ENCODE measurements at regions not wholly inside any gene's neighbourhood (a gene's known extent, or its start where the extent isn't known, plus 50 kb on each side); places are given as distances from the start of the nearest gene placed in this dataset.

DNA sequence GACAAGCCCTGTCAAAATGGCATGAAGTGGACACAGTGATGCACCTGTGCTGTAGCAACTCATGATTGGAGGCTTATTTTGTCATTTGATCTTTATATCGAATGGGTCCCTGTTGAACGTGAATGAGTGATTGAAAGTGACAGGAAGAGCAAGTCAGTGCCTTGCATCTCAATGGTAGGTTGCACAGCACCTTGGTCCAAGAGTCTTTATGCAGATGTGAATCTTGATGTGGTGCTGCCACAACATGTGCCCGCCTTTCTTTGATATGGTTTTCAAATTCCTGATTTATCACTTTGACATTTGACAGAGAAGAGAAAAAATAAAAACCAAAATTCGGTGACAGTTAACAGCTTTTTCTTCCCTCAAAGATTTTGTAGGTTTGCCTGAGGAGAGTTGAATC lies 1182.4 kb downstream of the DNAJB9 start:
- Histone ChIP-seq H3K27ac (ENCODE audit: low read depth, low read length) (no peak overlapping the region), H3F3A (ENCODE audit: control insufficient read depth, insufficient read depth) (no peaks in the 10 kb centered on the region), H3K36me3 (ENCODE audit: control insufficient read depth, low read length) (no peaks in the 10 kb centered on the region), H3K9me2 (replicated peaks; ENCODE audit: control insufficient read depth, low read length) (no peaks in the 10 kb centered on the region), H4K20me1 (ENCODE audit: control insufficient read depth, insufficient read depth, low read depth, low read length) (no peaks in the 10 kb centered on the region), H3K27me3 (ENCODE audit: control insufficient read depth, low read length) (no peaks in the 10 kb centered on the region), H3K4me2 (ENCODE audit: low read length) (no peak overlapping the region), H3K79me2 (ENCODE audit: control insufficient read depth, low read length) (no peaks in the 10 kb centered on the region), H3K4me3 (ENCODE audit: low read length) (no peak overlapping the region), H3K9me3 (ENCODE audit: control insufficient read depth, insufficient read depth, low read length) (no peaks in the 10 kb centered on the region), H3K4me1 (ENCODE audit: control insufficient read depth, low read length) (no peaks in the 10 kb centered on the region)
- no peak for TF ChIP-seq EZH2phosphoT487 (IDR thresholded peaks at IDR 0.05; ENCODE audit: borderline replicate concordance, low read length)
- TF ChIP-seq, protein P1, sequence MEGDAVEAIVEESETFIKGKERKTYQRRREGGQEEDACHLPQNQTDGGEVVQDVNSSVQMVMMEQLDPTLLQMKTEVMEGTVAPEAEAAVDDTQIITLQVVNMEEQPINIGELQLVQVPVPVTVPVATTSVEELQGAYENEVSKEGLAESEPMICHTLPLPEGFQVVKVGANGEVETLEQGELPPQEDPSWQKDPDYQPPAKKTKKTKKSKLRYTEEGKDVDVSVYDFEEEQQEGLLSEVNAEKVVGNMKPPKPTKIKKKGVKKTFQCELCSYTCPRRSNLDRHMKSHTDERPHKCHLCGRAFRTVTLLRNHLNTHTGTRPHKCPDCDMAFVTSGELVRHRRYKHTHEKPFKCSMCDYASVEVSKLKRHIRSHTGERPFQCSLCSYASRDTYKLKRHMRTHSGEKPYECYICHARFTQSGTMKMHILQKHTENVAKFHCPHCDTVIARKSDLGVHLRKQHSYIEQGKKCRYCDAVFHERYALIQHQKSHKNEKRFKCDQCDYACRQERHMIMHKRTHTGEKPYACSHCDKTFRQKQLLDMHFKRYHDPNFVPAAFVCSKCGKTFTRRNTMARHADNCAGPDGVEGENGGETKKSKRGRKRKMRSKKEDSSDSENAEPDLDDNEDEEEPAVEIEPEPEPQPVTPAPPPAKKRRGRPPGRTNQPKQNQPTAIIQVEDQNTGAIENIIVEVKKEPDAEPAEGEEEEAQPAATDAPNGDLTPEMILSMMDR (IDR thresholded peaks at IDR 0.05; ENCODE audit: low read depth, low read length, poor library complexity, severe bottlenecking) = no peak

DNA sequence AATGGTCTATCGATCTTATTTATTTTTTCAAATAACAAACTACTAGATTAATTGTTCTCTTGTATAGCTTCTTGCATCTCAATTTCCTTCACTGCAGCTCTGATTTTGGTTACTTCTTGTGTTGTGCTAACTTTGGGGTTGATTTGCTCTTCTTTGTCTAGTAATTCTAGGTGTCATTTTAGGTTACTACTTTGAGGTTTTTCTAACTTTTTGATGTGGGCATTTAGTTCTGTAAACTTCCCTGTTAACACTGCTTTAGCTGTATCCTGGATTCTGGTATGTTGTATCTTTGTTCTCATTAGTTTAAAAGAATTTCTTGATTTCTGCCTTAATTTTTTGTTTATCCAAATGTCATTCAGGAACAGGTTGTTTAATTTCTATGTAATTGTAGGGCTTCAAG lies 1188.0 kb downstream of the DNAJB9 start:
- Histone ChIP-seq H3K79me2 (ENCODE audit: control insufficient read depth, low read length) (no peaks in the 10 kb centered on the region), H3K4me1 (ENCODE audit: control insufficient read depth, low read length) (no peaks in the 10 kb centered on the region), H3F3A (ENCODE audit: control insufficient read depth, insufficient read depth) (no peaks in the 10 kb centered on the region), H4K20me1 (ENCODE audit: control insufficient read depth, insufficient read depth, low read depth, low read length) (no peaks in the 10 kb centered on the region), H3K9me3 (ENCODE audit: control insufficient read depth, insufficient read depth, low read length) (peaks cover 14% of the 10 kb centered on the region; the same call in 1 of the 2 replicates), H3K27me3 (ENCODE audit: control insufficient read depth, low read length) (no peaks in the 10 kb centered on the region), H3K27ac (ENCODE audit: low read depth, low read length) (no peak overlapping the region), H3K9me2 (replicated peaks; ENCODE audit: control insufficient read depth, low read length) (no peaks in the 10 kb centered on the region), H3K4me3 (ENCODE audit: low read length) (no peak overlapping the region), H3K36me3 (ENCODE audit: control insufficient read depth, low read length) (no peaks in the 10 kb centered on the region), H3K4me2 (ENCODE audit: low read length) (no peak overlapping the region)
- TF ChIP-seq, protein P1 (IDR thresholded peaks at IDR 0.05; ENCODE audit: low read depth, low read length, poor library complexity, severe bottlenecking) = no peak
- no peak for TF ChIP-seq EZH2phosphoT487 (IDR thresholded peaks at IDR 0.05; ENCODE audit: borderline replicate concordance, low read length)

DNA sequence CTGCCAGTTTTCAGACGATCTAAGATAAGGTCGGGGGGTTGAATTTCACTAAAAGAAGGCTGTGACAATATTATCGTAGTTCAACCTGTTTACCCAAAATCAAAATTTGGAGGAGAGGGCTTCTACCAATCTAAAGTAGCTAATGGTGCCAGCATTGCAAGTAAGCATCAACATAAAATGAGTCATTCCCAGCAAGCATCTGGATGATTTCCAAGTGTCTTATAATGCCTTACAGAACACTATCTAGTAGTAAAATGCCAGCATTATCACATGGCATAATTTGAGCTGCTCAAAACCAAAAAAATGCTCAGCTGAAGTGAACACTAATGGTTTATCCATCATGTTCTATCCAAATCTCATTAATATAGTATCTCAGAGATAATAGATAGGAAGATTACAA lies 1193.9 kb downstream of the DNAJB9 start:
- Histone ChIP-seq H3K4me2 (ENCODE audit: low read length) (no peak overlapping the region), H3K9me2 (replicated peaks; ENCODE audit: control insufficient read depth, low read length) (no peaks in the 10 kb centered on the region), H3K27me3 (ENCODE audit: control insufficient read depth, low read length) (no peaks in the 10 kb centered on the region), H3K27ac (ENCODE audit: low read depth, low read length) (no peak overlapping the region), H3K4me3 (ENCODE audit: low read length) (no peak overlapping the region), H4K20me1 (ENCODE audit: control insufficient read depth, insufficient read depth, low read depth, low read length) (no peaks in the 10 kb centered on the region), H3K4me1 (ENCODE audit: control insufficient read depth, low read length) (no peaks in the 10 kb centered on the region), H3K36me3 (ENCODE audit: control insufficient read depth, low read length) (no peaks in the 10 kb centered on the region), H3K9me3 (ENCODE audit: control insufficient read depth, insufficient read depth, low read length) (peaks cover 14% of the 10 kb centered on the region; the same call in 1 of the 2 replicates), H3K79me2 (ENCODE audit: control insufficient read depth, low read length) (no peaks in the 10 kb centered on the region), H3F3A (ENCODE audit: control insufficient read depth, insufficient read depth) (no peaks in the 10 kb centered on the region)
- TF ChIP-seq EZH2phosphoT487 (IDR thresholded peaks at IDR 0.05; ENCODE audit: borderline replicate concordance, low read length) = no peak
- TF ChIP-seq, protein P1 (IDR thresholded peaks at IDR 0.05; ENCODE audit: low read depth, low read length, poor library complexity, severe bottlenecking) = no peak

DNA sequence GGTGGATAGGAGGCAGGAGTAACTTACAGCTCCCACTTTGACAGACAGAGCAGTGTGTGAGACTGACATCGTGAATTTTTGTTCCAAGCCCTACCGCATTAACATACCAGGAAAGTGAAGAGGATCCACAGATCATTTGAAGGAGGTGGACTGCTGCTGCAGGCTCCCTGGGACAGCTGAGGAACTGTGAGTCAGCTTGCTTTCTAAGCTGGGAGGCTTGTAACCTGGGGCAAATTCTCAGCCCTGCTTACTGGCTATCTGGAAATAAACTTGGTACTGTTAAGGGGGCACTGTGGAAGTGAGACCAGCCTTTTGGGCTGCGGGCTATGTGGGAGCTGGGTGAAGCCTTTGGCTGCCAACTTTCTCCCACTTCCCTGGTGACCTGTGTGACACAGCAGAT lies 1202.5 kb downstream of the DNAJB9 start:
- Histone ChIP-seq H3K4me1 (ENCODE audit: control insufficient read depth, low read length) (no peaks in the 10 kb centered on the region), H3K4me3 (ENCODE audit: low read length) (no peak overlapping the region), H3K27ac (ENCODE audit: low read depth, low read length) (no peak overlapping the region), H3F3A (ENCODE audit: control insufficient read depth, insufficient read depth) (no peaks in the 10 kb centered on the region), H4K20me1 (ENCODE audit: control insufficient read depth, insufficient read depth, low read depth, low read length) (no peaks in the 10 kb centered on the region), H3K27me3 (ENCODE audit: control insufficient read depth, low read length) (no peaks in the 10 kb centered on the region), H3K4me2 (ENCODE audit: low read length) (no peak overlapping the region), H3K9me3 (ENCODE audit: control insufficient read depth, insufficient read depth, low read length) (no peaks in the 10 kb centered on the region), H3K9me2 (replicated peaks; ENCODE audit: control insufficient read depth, low read length) (no peaks in the 10 kb centered on the region), H3K79me2 (ENCODE audit: control insufficient read depth, low read length) (no peaks in the 10 kb centered on the region), H3K36me3 (ENCODE audit: control insufficient read depth, low read length) (no peaks in the 10 kb centered on the region)
- TF ChIP-seq EZH2phosphoT487 (IDR thresholded peaks at IDR 0.05; ENCODE audit: borderline replicate concordance, low read length) = no peak
- TF ChIP-seq, protein P1 (IDR thresholded peaks at IDR 0.05; ENCODE audit: low read depth, low read length, poor library complexity, severe bottlenecking) = no peak
